Spleen (tissue), 7 donors: ENCODE measurements at regions not wholly inside any gene's neighbourhood (a gene's known extent, or its start where the extent isn't known, plus 50 kb on each side); places are given as distances from the start of the nearest gene placed in this dataset.

Source experiments
- CTCF ChIP-seq, 11 experiments: fragments of 200-600 bp in 7 of 11; fragments of 450-650 bp in 4 of 11; sonication (generic) in 4 of 11; IDR thresholded peaks in 8 of 11; conservative IDR thresholded peaks in 3 of 11; 1 replicate in 7 of 11; 2 replicates in 4 of 11; pipeline versions ENCODE4 v1.4.0 to v1.8.0; 2016 to 2021; ENCODE audit warnings: antibody characterized with exemption in 11 of 11, inconsistent platforms in 4 of 11, mild to moderate bottlenecking in 1 of 11
- POLR2A ChIP-seq, 3 donors: fragments of 450-650 bp; IDR thresholded peaks; one replicate each; pipeline ENCODE4 v1.5.1; 2017; ENCODE audit warnings: antibody characterized with exemption in 3 of 3, mild to moderate bottlenecking in 1 of 3
- POLR2AphosphoS5 ChIP-seq, 3 donors: sonication (generic); formaldehyde crosslinking; IDR thresholded peaks; one replicate each; pipeline ENCODE4 v1.5.1; 2017; ENCODE audit warnings: antibody characterized with exemption in 3 of 3
- donor health status: DM: no; HTN: no; CAD: no; lungs with moderate emphysema.
- donor health status: DM: no; HTN: no; CAD: no.
- donor health status: DM: no; HTN: no; CAD: no.

- TF ChIP-seq CTCF (IDR thresholded peaks at IDR 0.05 in 8 of 11, conservative IDR thresholded peaks at IDR 0.05 in 3 of 11) = no peak
- TF ChIP-seq POLR2A (IDR thresholded peaks at IDR 0.05) = no peak
- TF ChIP-seq POLR2AphosphoS5 (IDR thresholded peaks at IDR 0.05) = no peak
Observed at GRCh38 chr7:33701189-33701740, 204.1 kb upstream of the BMPER start.
